HG03342 (cell line): ENCODE measurements at regions not wholly inside any gene's neighbourhood (a gene's known extent, or its start where the extent isn't known, plus 50 kb on each side); places are given as distances from the start of the nearest gene placed in this dataset.

Experiments
- ATAC-seq: cut with Tn5 transposase; IDR thresholded peaks from one replicate; pipeline ENCODE4 v1.9.1; 2021; ENCODE audit warnings: mild to moderate bottlenecking, moderate library complexity; ENCODE audit not compliant: unreplicated experiment

DNA sequence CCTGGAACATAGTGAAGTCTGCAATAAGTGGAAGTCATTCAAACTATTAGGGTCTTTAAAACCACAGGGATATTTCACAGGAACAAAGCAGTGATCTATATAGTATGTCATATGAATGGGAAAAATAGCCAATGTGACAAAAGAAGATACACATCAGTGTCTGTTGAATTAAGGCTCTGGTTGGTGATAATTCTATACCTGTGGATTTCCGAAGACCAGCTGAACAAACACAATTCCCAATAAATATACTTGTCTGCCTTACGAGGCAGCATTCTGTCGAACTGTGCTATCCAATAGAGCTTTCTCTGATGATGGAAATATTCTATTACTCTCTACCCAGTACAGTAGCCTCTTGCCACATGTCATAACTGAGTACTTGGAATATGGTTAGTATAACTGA is 55.9 kb upstream of the CAV2 start:
- no peak for ATAC-seq

DNA sequence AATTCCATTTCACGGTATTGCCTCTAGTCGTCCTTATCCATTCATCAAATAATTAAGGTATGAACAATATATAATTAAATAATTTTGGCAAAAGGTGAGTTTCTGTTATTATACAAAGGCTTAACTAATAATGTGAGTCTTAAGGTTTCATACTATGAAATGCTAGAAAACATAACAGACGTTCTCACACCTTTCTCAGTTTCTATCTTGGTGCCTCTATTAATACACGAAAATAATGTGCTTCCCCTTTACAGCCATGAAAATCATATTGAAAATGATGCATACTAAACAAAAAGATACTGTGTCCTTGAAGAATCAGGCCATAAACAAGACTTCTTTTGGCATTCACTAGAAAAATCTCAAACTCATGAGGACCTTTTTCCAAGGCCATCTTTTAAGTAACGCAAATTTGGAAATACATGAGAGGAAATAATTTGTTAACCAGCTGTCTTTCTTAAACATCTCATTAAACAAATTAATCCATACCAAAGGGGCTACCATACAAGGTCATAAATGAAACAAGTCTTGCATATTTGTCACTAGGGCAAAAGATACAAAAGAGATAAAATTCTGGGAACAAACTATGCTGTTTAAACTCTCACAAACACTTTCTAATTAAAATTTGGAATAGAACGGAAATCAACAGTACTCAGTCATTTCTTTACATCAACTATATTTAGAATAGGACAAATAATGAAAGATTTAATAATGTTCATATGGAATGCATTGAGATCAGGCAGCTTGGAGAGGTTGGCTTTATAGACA is 53.9 kb upstream of the CAV2 start:
- no peak for ATAC-seq

- no peak for ATAC-seq
Observed at GRCh38 chr7:116446212-116446855, 53.2 kb upstream of the CAV2 start.

GRCh38 chr7:116447436-116447835 is 52.1 kb upstream of the CAV2 start:
- no peak for ATAC-seq

- ATAC-seq: no peak
Observed at GRCh38 chr7:116447966-116448839, 51.3 kb upstream of the CAV2 start.

DNA sequence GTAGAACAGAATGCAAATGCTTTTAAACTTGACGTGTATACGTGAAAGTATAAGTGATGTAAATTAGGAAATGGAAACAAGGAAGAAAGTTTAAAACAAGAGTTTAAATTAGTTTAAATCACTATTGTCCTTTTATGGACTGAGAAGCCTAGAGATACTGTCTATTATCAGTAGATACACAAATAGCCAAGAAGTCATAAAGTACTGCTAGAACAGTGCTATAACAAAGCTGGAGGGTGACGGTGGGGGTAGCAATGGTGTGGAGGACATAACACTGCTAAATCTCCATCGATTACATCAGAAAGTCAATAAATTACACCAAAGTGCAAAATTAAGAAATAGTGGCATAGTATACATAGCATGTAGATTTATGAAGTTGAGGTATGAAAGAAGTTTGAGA is 50.1 kb upstream of the CAV2 start:
- ATAC-seq: no peak
